ENCODE measurements at regions not wholly inside any gene's neighbourhood (a gene's known extent, or its start where the extent isn't known, plus 50 kb on each side); places are given as distances from the start of the nearest gene placed in this dataset.

DNA sequence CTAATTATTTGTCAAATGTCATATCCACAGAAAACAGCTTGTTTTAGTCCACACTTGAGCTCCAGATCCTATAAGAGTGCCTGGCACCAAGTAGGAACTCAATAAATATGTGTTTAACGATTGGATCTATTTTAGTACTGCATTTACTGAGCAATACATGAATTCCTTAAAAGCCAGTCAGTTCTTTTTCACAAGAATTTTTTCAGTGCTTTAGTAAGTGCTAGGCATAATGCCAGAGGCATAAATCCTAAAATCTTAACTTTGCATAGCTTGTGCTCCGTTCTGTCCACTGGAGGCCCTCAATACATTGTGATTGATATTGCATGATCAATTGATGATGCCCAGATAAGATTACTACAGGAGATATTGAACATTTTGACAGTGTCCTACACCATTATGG is 67.3 kb upstream of the PCSK5 start:
- POLR2A ChIA-PET = no interaction called here
- Histone ChIP-seq H3K36me3 (ENCODE audit: control insufficient read depth in 2 of 2, insufficient read depth in 1 of 2, low read length in 2 of 2) (no peaks in the 10 kb centered on the region), H3K27ac (ENCODE audit: extremely low read depth, low read depth, low read length) (no peak overlapping the region), H3K9me3 (ENCODE audit: control insufficient read depth, insufficient read depth, low read depth, low read length) (no peaks in the 10 kb centered on the region), H3K4me3 (ENCODE audit: low read depth, low read length) (no peak overlapping the region), H3K4me1 (ENCODE audit: control insufficient read depth, insufficient read depth, low read length) (no peaks in the 10 kb centered on the region)
- CTCF ChIA-PET = interaction anchor here (1.2 kb wide), 1 partner anchor 43 kb away, joined by 3 read pairs; no protein-coding TSS in a partner anchor
- TF ChIP-seq, protein P1, sequence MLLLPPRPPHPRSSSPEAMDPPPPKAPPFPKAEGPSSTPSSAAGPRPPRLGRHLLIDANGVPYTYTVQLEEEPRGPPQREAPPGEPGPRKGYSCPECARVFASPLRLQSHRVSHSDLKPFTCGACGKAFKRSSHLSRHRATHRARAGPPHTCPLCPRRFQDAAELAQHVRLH (tag by site-specific recombination; IDR thresholded peaks at IDR 0.05) = no peak
- TF ChIP-seq IKZF3 (tag by site-specific recombination; IDR thresholded peaks at IDR 0.05) (no peak), ZNF600 (tag by site-specific recombination; IDR thresholded peaks at IDR 0.05) (no peak), ZNF416 (tag by site-specific recombination; IDR thresholded peaks at IDR 0.05) (no peak), ZNF366 (tag by site-specific recombination; conservative IDR thresholded peaks at IDR 0.05) (no peak), ZNF133 (tag by site-specific recombination; IDR thresholded peaks at IDR 0.05) (no peak), ZNF266 (tag by site-specific recombination; IDR thresholded peaks at IDR 0.05; ENCODE audit: low read depth) (no peak), ZNF530 (tag by site-specific recombination; IDR thresholded peaks at IDR 0.05; ENCODE audit: low read depth) (no peak)
- TF ChIP-seq, protein P2, sequence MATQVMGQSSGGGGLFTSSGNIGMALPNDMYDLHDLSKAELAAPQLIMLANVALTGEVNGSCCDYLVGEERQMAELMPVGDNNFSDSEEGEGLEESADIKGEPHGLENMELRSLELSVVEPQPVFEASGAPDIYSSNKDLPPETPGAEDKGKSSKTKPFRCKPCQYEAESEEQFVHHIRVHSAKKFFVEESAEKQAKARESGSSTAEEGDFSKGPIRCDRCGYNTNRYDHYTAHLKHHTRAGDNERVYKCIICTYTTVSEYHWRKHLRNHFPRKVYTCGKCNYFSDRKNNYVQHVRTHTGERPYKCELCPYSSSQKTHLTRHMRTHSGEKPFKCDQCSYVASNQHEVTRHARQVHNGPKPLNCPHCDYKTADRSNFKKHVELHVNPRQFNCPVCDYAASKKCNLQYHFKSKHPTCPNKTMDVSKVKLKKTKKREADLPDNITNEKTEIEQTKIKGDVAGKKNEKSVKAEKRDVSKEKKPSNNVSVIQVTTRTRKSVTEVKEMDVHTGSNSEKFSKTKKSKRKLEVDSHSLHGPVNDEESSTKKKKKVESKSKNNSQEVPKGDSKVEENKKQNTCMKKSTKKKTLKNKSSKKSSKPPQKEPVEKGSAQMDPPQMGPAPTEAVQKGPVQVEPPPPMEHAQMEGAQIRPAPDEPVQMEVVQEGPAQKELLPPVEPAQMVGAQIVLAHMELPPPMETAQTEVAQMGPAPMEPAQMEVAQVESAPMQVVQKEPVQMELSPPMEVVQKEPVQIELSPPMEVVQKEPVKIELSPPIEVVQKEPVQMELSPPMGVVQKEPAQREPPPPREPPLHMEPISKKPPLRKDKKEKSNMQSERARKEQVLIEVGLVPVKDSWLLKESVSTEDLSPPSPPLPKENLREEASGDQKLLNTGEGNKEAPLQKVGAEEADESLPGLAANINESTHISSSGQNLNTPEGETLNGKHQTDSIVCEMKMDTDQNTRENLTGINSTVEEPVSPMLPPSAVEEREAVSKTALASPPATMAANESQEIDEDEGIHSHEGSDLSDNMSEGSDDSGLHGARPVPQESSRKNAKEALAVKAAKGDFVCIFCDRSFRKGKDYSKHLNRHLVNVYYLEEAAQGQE (tag by site-specific recombination; IDR thresholded peaks at IDR 0.05) = no peak
- TF ChIP-seq, protein P3, sequence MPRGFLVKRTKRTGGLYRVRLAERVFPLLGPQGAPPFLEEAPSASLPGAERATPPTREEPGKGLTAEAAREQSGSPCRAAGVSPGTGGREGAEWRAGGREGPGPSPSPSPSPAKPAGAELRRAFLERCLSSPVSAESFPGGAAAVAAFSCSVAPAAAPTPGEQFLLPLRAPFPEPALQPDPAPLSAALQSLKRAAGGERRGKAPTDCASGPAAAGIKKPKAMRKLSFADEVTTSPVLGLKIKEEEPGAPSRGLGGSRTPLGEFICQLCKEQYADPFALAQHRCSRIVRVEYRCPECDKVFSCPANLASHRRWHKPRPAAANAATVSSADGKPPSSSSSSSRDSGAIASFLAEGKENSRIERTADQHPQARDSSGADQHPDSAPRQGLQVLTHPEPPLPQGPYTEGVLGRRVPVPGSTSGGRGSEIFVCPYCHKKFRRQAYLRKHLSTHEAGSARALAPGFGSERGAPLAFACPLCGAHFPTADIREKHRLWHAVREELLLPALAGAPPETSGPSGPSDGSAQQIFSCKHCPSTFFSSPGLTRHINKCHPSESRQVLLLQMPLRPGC (tag by site-specific recombination; IDR thresholded peaks at IDR 0.05) = no peak

DNA sequence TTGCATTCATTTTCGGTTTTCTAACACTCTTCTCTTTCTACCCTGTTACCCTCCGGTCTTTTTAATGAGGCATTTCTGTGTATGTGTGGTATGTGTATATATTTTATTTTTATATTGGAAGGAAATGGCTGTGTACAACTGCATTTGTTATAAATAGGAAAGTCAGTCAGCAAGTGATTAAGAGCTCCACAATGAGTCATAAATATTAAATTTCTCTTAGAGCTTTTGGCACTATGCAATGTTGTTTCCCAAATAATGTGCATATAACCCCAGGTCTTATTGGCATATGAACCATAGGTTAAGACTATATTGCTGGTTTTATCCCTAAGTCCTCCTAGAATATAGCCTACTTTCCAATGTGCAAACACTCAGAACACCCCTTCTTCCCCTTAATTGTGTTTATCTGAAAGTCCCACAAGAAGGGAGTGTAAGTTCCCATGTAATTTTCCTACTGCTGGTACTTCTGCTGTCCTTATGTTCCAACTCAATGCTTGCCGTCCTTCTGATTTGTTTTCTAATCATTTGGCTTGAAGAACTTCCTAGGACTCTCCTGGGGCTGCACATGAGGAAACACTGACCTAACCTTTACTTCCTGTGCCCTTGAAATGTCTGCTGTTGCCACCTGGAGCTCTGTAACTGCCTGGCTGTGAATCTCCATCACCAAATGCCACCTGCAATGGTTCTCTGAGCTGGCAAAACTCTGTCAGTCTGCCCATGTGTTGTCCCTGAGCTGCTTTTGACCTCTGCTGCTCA is 65.5 kb upstream of the PCSK5 start:
- no peaks in the 10 kb centered on the region for H3K36me3 ChIP-seq (ENCODE audit: control insufficient read depth in 2 of 2, insufficient read depth in 1 of 2, low read length in 2 of 2)
- H3K27ac ChIP-seq (ENCODE audit: extremely low read depth, low read depth, low read length) = no peak overlapping the region
- H3K9me3 ChIP-seq (ENCODE audit: control insufficient read depth, insufficient read depth, low read depth, low read length) = no peaks in the 10 kb centered on the region
- POLR2A ChIA-PET = no interaction called here
- H3K4me1 ChIP-seq (ENCODE audit: control insufficient read depth, insufficient read depth, low read length) = no peaks in the 10 kb centered on the region
- H3K4me3 ChIP-seq (ENCODE audit: low read depth, low read length) = no peak overlapping the region
- CTCF ChIA-PET = interaction anchor here (0.6 kb wide), 1 partner anchor 11 kb away, joined by 6 read pairs; no protein-coding TSS in a partner anchor
- TF ChIP-seq GFI1B (tag by site-specific recombination; IDR thresholded peaks at IDR 0.05) (no peak), ZFP37 (tag by site-specific recombination; IDR thresholded peaks at IDR 0.05) (no peak), ZSCAN23 (tag by site-specific recombination; IDR thresholded peaks at IDR 0.05) (no peak), ZFHX2 (tag by site-specific recombination; conservative IDR thresholded peaks at IDR 0.05) (no peak), ZNF174 (tag by site-specific recombination; IDR thresholded peaks at IDR 0.05) (no peak)

DNA sequence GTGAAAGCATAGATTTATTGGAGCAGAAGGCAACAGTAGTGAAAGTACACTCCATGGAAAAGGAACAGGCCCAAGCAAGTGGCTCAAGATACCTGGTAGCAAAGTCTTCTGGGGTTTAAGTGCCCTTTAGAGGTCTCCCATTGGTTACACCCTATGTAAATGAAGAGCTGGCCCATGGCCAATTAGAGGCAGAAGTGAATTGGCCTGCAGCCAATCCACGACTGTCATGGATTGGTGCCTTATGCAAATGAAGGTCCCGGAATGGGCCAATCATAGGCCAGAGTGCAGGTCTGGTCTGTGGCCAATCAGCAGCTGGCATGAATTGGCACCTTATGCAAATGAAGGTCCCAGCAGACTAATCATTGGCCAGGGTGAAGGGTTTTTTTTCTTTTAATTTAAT is 64.2 kb upstream of the PCSK5 start:
- no peak overlapping the region for H3K4me3 ChIP-seq (ENCODE audit: low read depth, low read length)
- no peaks in the 10 kb centered on the region; the same call in 1 of the 2 replicates for H3K9me3 ChIP-seq (ENCODE audit: control insufficient read depth, insufficient read depth, low read depth, low read length)
- no peaks in the 10 kb centered on the region for H3K36me3 ChIP-seq (ENCODE audit: control insufficient read depth in 2 of 2, insufficient read depth in 1 of 2, low read length in 2 of 2)
- TF ChIP-seq ZNF514 (tag by site-specific recombination; IDR thresholded peaks at IDR 0.05) = no peak
- TF ChIP-seq ZNF341 (tag by site-specific recombination; IDR thresholded peaks at IDR 0.05; ENCODE audit: low read depth) = no peak
- TF ChIP-seq ZFP3 (tag by site-specific recombination; IDR thresholded peaks at IDR 0.05; ENCODE audit: low read depth) = no peak
- TF ChIP-seq, protein P2 (tag by site-specific recombination; IDR thresholded peaks at IDR 0.05) = no peak
- TF ChIP-seq ZNF555 (tag by site-specific recombination; conservative IDR thresholded peaks at IDR 0.05) = no peak
- TF ChIP-seq ZNF394 (tag by site-specific recombination; IDR thresholded peaks at IDR 0.05; ENCODE audit: borderline replicate concordance) = no peak
- no peak for TF ChIP-seq KLF8 (tag by site-specific recombination; IDR thresholded peaks at IDR 0.05)
- TF ChIP-seq ZNF626 (tag by site-specific recombination; IDR thresholded peaks at IDR 0.05) = no peak
- TF ChIP-seq GLIS1 (tag by site-specific recombination; IDR thresholded peaks at IDR 0.05) = no peak
- no peaks in the 10 kb centered on the region for H3K4me1 ChIP-seq (ENCODE audit: control insufficient read depth, insufficient read depth, low read length)
- ChIA-PET CTCF (interaction anchor here (1.0 kb wide), 1 partner anchor 29 kb away, joined by 3 read pairs; no protein-coding TSS in a partner anchor), POLR2A (no interaction called here)
- no peak overlapping the region for H3K27ac ChIP-seq (ENCODE audit: extremely low read depth, low read depth, low read length)

Measured in HEK293 (cell line).